Body of pancreas (tissue), 4 donors: ENCODE measurements at regions not wholly inside any gene's neighbourhood (a gene's known extent, or its start where the extent isn't known, plus 50 kb on each side); places are given as distances from the start of the nearest gene placed in this dataset.

Experiments
- CTCF ChIP-seq, 7 experiments: fragments of 450-650 bp in 4 of 7; fragments of 200-600 bp in 3 of 7; sonication (generic) in 3 of 7; IDR thresholded peaks; one replicate each; pipeline ENCODE4 v1.5.1; 2016 to 2019; ENCODE audit warnings: antibody characterized with exemption in 7 of 7
- POLR2A ChIP-seq, 3 donors: fragments of 450-650 bp; IDR thresholded peaks; one replicate each; pipeline ENCODE4 v1.6.1; 2016; ENCODE audit warnings: antibody characterized with exemption in 3 of 3, mild to moderate bottlenecking in 2 of 3

DNA sequence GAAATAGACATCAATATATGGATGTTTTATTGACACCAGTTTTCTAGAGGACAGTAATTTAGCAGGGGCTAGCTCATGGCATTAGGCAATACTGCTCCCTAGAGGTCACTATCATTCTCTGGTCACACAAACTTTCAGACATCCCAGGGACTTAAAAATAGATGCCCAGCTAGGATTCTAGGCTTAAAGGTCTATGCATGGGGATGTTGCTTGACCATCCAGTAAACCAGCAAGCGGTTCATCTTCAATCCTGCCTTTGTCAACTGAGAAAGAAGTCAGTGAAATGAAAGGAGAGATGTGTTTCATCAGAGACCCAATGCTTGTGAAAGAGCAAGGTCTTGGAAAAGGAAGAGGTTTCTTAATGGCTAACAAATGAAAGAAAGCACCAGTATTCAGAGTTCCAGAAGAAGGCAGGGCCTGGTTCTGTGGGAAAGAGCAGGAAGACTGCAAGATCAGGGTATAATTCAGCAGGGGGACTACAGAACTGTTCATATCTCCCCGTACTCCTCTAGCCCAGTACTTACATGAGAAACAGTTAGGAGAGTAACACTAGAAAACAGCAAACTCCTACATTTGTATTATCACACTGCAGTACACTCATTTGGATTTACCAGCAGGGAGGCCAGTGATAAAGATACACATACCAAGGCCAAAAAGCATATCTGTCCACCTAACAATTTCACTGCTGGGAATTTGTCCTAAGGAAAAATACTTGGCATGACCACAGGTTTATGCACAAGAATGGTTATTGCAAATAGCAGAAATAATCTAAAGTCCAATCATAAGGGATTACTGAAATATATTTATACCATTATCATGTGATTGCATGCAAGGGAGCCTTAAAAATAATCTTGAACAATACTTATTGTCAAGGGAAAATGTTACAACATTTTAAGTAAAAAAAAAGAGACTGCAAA lies 151.4 kb upstream of the LAMA2 start:
- peak; percentile 15 to 62 (median 56) for TF ChIP-seq CTCF (IDR thresholded peaks at IDR 0.05)
- TF ChIP-seq POLR2A (IDR thresholded peaks at IDR 0.05), result no peak
